T-helper 1 cell treated with Interleukin-12 subunit alpha and Interleukin-12 subunit beta and Interleukin-4 antibody, amounts not matched to agents 30 μg/mL and 1 μg/mL, for 36 hours (primary cell): ENCODE measurements at regions not wholly inside any gene's neighbourhood (a gene's known extent, or its start where the extent isn't known, plus 50 kb on each side); places are given as distances from the start of the nearest gene placed in this dataset.

Experiments
- H3K27ac Mint-ChIP-seq: one replicate; pipeline ENCODE4 v1.8.0; 2021; ENCODE audit warnings: mild to moderate bottlenecking, mixed read lengths
- H3K27me3 Mint-ChIP-seq: one replicate; pipeline ENCODE4 v1.8.0; 2021; ENCODE audit warnings: low read depth, mixed read lengths
- H3K36me3 Mint-ChIP-seq: one replicate; pipeline ENCODE4 v1.8.0; 2021; ENCODE audit warnings: low read depth, mixed read lengths
- H3K4me1 Mint-ChIP-seq: one replicate; pipeline ENCODE4 v1.8.0; 2021; ENCODE audit warnings: low read depth, mixed read lengths
- H3K4me3 Mint-ChIP-seq: one replicate; pipeline ENCODE4 v1.8.0; 2021; ENCODE audit warnings: mild to moderate bottlenecking, moderate library complexity, mixed read lengths
- H3K9me3 Mint-ChIP-seq: one replicate; pipeline ENCODE4 v1.8.0; 2021; ENCODE audit warnings: mixed read lengths

DNA sequence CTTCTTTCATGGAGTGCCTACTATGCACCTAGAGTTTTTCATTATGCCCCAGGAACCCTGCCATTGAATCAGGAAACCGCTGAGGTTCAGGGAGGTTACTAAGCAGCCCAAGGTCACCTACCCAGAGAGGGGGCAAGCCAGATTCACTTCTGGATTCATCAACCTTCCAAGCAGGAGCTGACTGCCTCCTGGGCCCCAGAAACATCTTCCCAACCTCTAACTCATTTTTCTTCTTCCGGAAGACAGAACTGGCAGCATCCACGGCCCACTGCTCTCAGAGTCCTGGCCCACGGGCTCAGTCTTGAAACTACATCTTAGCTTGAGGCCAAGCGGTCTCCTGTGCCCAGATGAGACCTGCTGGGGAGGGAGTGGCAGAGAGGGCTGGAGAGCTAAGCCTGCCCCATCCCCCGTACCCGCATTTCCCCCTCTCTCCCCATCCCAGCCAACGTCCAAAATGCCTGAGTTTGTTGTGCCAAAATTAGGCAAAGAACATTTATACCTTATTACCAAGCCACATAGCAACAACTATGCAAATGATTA is 281.0 kb downstream of the CDC5L start:
- H3K4me3 Mint-ChIP-seq, result no peak overlapping the region
- no peaks in the 10 kb centered on the region for H3K9me3 Mint-ChIP-seq
- H3K36me3 Mint-ChIP-seq, result no peaks in the 10 kb centered on the region
- H3K27me3 Mint-ChIP-seq, result no peaks in the 10 kb centered on the region
- H3K27ac Mint-ChIP-seq, result no peak overlapping the region
- H3K4me1 Mint-ChIP-seq, result no peaks in the 10 kb centered on the region

DNA sequence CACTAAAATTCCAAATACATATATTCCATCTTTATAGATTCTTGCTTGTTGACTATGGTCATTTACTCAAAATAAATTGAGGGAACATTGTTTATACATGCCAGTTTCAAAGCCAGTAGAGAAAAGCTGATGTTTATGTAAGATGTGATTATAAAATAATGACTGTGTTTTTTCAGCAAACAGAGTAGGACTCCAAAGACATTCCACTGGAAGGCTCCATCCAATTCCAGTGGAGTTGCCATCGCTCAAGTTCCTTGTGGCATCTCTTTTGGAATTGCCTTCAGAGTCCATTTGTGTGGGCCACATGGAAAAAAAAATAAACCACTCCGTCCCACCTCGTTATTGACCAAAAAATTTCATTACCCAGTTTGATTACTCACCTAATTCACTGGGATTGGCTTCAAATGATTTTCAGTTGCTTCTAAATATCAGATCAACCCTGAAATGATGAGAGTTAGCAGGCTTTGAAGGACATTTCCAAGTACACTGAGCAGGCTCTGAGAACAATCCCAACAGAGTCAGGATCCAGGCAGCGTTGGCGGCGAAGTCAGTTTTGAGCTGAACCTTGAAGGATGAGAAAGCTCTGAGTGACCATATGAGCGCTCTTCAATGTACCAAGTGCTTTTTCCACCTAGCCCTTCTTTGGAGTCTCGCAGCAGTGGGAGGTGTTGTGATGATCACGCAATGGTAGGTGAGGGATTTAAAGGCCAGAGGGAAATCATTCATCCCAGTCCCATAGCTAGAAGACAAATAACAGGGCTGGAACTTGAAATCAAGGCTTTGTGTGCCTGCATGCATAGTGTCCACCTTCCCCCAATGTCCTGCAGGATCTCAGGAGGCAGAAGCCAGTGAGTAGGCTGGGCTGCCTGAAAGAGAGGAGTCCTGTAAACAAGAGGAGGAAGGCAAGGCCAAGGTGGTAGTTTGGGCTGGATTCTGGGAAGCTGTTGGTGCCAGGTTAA is 281.7 kb downstream of the CDC5L start:
- H3K27me3 Mint-ChIP-seq, result peaks cover 1% of the 10 kb centered on the region
- H3K36me3 Mint-ChIP-seq, result no peaks in the 10 kb centered on the region
- no peaks in the 10 kb centered on the region for H3K4me1 Mint-ChIP-seq
- H3K9me3 Mint-ChIP-seq, result no peaks in the 10 kb centered on the region
- no peak overlapping the region for H3K27ac Mint-ChIP-seq
- no peak overlapping the region for H3K4me3 Mint-ChIP-seq

DNA sequence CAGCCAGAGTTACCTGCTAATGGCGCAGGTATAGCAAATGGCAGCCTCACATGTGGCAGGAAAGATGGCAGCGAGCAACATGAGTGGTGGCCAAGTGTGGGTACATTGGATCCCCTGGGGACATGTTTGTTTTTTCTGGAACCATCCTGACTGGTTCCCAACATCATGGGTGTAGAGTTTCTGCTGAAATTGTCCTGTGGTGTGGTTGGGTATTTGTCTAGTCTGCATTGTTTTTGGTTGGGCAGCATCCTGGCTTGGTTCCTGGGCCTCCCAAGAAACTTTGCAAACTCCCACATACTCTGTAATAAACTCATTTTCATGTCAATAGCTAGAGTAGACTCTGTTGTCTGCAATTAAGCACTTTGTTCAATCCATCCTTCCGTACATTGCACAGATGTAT is 282.6 kb downstream of the CDC5L start:
- H3K9me3 Mint-ChIP-seq, result no peaks in the 10 kb centered on the region
- H3K4me1 Mint-ChIP-seq, result no peaks in the 10 kb centered on the region
- H3K27ac Mint-ChIP-seq, result no peak overlapping the region
- no peaks in the 10 kb centered on the region for H3K36me3 Mint-ChIP-seq
- H3K27me3 Mint-ChIP-seq, result peaks cover 4% of the 10 kb centered on the region
- no peak overlapping the region for H3K4me3 Mint-ChIP-seq

DNA sequence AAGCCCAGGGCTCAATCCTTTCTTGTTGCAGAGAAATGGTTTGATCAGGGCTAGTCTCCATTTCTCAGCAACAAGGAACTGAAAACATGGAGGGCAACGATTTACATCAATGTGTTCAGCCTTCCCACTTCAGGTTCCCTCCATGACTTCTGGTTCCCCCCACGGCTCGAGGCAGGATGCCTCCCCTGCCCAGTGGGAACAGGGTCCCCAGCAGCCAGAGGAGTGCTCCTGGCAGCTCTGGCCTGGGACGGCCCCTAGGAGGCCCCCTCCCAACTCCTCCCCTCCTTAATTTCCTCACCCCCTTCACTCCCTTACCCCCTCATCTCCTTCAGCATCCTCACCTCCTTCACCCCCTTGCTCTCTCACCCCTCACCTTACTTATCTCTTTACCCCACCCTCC is 283.8 kb downstream of the CDC5L start:
- Mint-ChIP-seq H3K4me3 (no peak overlapping the region), H3K9me3 (no peaks in the 10 kb centered on the region), H3K36me3 (no peaks in the 10 kb centered on the region), H3K4me1 (no peaks in the 10 kb centered on the region), H3K27ac (no peak overlapping the region), H3K27me3 (peaks cover 4% of the 10 kb centered on the region)

- Mint-ChIP-seq H3K4me3 (no peak overlapping the region), H3K9me3 (no peaks in the 10 kb centered on the region), H3K36me3 (no peaks in the 10 kb centered on the region), H3K27ac (no peak overlapping the region), H3K27me3 (peaks cover 4% of the 10 kb centered on the region), H3K4me1 (no peaks in the 10 kb centered on the region)
Measured at GRCh38 chr6:44672086-44672485, 284.6 kb downstream of the CDC5L start.

DNA sequence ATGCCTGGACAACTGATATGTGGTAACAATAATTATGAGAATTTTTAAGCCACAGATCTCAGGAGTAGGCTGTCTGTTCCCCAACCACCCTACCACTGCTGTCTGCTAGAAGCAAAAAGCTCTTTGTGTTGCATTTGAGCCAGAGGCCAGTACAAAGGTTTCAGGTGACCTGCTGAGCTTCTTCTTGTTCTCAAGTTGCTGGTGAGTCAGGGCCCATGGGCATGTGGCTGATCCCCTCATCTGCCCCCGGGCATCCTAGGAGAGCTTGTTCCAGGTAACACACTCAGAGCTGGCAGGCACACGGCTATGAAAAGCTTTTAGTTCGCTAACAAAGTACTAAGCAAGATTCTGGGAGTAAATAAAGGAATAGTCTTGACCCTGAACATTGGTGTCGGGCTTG is 285.3 kb downstream of the CDC5L start:
- Mint-ChIP-seq H3K27ac (no peak overlapping the region), H3K36me3 (no peaks in the 10 kb centered on the region), H3K4me1 (no peaks in the 10 kb centered on the region), H3K27me3 (peaks cover 4% of the 10 kb centered on the region), H3K4me3 (no peak overlapping the region), H3K9me3 (no peaks in the 10 kb centered on the region)

GRCh38 chr6:44674226-44675155 is 287.0 kb downstream of the CDC5L start:
- Mint-ChIP-seq H3K4me1 (no peaks in the 10 kb centered on the region), H3K27me3 (peaks cover 4% of the 10 kb centered on the region), H3K27ac (no peak overlapping the region), H3K9me3 (no peaks in the 10 kb centered on the region), H3K36me3 (no peaks in the 10 kb centered on the region), H3K4me3 (no peak overlapping the region)

GRCh38 chr6:44675449-44675848 is 287.9 kb downstream of the CDC5L start:
- H3K36me3 Mint-ChIP-seq, result no peaks in the 10 kb centered on the region
- H3K4me3 Mint-ChIP-seq, result no peak overlapping the region
- H3K27me3 Mint-ChIP-seq, result peaks cover 4% of the 10 kb centered on the region

DNA sequence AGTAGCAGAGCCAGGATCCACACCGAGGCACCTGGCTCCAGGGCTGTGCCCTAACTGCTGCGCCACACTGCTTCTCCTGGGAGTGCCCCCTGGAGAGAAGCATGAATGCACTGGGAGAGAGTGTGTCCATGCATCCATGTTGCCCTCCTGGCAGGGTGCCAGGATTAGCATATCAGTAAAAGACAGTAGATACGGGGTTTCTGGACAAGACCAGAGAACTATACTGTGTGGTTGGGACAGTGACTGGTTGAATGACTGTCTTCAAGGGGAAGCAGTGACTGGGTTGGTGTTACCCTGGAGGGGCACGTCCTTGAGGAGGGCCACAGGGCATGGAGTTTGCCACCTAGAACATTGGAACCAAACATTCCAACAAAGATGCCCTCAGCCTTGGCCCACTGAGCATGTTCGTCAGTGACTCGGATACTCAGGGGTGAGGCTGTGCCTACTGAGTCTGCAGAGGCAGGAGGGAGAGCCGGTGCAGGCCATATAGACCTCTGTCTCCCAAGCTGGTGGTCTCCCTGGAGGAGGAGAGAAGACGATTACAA is 288.8 kb downstream of the CDC5L start:
- Mint-ChIP-seq H3K36me3 (no peaks in the 10 kb centered on the region), H3K4me3 (no peak overlapping the region), H3K4me1 (no peaks in the 10 kb centered on the region), H3K27me3 (peaks cover 7% of the 10 kb centered on the region), H3K9me3 (no peaks in the 10 kb centered on the region), H3K27ac (no peak overlapping the region)

More at GRCh38 chr6:44675449-44675848, 287.9 kb downstream of the CDC5L start:
- no peaks in the 10 kb centered on the region for H3K4me1 Mint-ChIP-seq
- H3K27ac Mint-ChIP-seq, result no peak overlapping the region
- H3K9me3 Mint-ChIP-seq, result no peaks in the 10 kb centered on the region

- no peaks in the 10 kb centered on the region for H3K4me1 Mint-ChIP-seq
- H3K9me3 Mint-ChIP-seq, result no peaks in the 10 kb centered on the region
- no peaks in the 10 kb centered on the region for H3K36me3 Mint-ChIP-seq
- no peak overlapping the region for H3K4me3 Mint-ChIP-seq
- peaks cover 7% of the 10 kb centered on the region for H3K27me3 Mint-ChIP-seq
- H3K27ac Mint-ChIP-seq, result no peak overlapping the region
Measured at GRCh38 chr6:44676826-44677433, 289.4 kb downstream of the CDC5L start.

GRCh38 chr6:44678252-44678935 is 290.9 kb downstream of the CDC5L start:
- H3K36me3 Mint-ChIP-seq, result no peaks in the 10 kb centered on the region

GRCh38 chr6:44679438-44680201 is 292.1 kb downstream of the CDC5L start:
- Mint-ChIP-seq H3K36me3 (no peaks in the 10 kb centered on the region), H3K4me3 (no peak overlapping the region), H3K9me3 (no peaks in the 10 kb centered on the region), H3K27ac (no peak overlapping the region), H3K27me3 (peaks cover 4% of the 10 kb centered on the region), H3K4me1 (no peaks in the 10 kb centered on the region)

More at GRCh38 chr6:44678252-44678935, 290.9 kb downstream of the CDC5L start:
- Mint-ChIP-seq H3K9me3 (no peaks in the 10 kb centered on the region), H3K27ac (no peak overlapping the region), H3K4me1 (no peaks in the 10 kb centered on the region), H3K27me3 (peaks cover 7% of the 10 kb centered on the region), H3K4me3 (no peak overlapping the region)

DNA sequence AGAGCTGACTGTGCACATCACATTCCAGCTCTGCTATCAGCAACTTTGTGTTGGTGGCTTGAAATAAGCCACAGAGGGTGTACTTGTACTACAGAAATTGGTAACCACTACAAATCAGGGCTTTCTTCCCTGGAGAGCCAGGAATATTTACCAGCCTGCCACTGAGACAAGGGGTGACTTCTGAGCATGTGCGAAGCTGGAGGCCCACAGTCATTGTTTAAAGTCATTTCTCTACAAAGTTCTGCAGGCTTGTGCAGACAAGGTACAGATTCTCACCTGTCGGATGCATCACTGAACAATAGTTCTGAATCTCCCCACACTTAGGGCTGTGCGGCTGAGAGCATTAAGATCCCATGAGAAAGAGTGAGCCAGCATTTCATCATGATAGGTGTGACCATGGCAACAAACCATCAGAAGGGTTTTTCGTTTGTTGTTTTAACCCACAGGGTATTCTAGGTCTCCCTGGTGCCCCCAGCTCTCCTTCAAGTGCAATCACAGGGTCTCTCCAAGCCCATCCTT is 292.8 kb downstream of the CDC5L start:
- no peaks in the 10 kb centered on the region for H3K4me1 Mint-ChIP-seq
- H3K9me3 Mint-ChIP-seq, result no peaks in the 10 kb centered on the region
- peaks cover 4% of the 10 kb centered on the region for H3K27me3 Mint-ChIP-seq
- no peak overlapping the region for H3K4me3 Mint-ChIP-seq
- H3K27ac Mint-ChIP-seq, result no peak overlapping the region
- no peaks in the 10 kb centered on the region for H3K36me3 Mint-ChIP-seq
